Karpas-422 (cell line): ENCODE measurements at regions not wholly inside any gene's neighbourhood (a gene's known extent, or its start where the extent isn't known, plus 50 kb on each side); places are given as distances from the start of the nearest gene placed in this dataset.

ENCODE experiments used
- DNase-seq: peaks from one replicate; pipeline ENCODE4 v3.0.0-alpha.2; 2015
- H2AFZ ChIP-seq: fragments of 200-600 bp; sonication (generic); 2 replicates; pipeline ENCODE4 v1.6.1; 2014; ENCODE audit warnings: antibody characterized with exemption, low read length, mixed read lengths
- H3K27ac ChIP-seq: fragments of 200-600 bp; sonication (generic); 2 replicates; pipeline ENCODE4 v1.5.1; 2014; ENCODE audit warnings: mild to moderate bottlenecking, low read length, moderate library complexity
- H3K27me3 ChIP-seq: fragments of 200-600 bp; sonication (generic); 2 replicates; pipeline ENCODE4 v1.6.1; 2014; ENCODE audit warnings: low read length, mixed read lengths
- H3K36me3 ChIP-seq: fragments of 200-600 bp; sonication (generic); 2 replicates; pipeline ENCODE4 v1.6.1; 2014; ENCODE audit warnings: low read length, mixed read lengths; ENCODE audit not compliant: insufficient read depth
- H3K4me1 ChIP-seq: fragments of 200-600 bp; sonication (generic); 2 replicates; pipeline ENCODE4 v1.6.1; 2014; ENCODE audit warnings: mild to moderate bottlenecking, low read length, mixed read lengths
- H3K4me2 ChIP-seq: fragments of 200-600 bp; sonication (generic); 2 replicates; pipeline ENCODE4 v1.6.1; 2014; ENCODE audit warnings: low read length, low read depth, mild to moderate bottlenecking; ENCODE audit not compliant: poor library complexity, severe bottlenecking
- H3K4me3 ChIP-seq: fragments of 200-600 bp; sonication (generic); 2 replicates; pipeline ENCODE4 v1.5.1; 2014; ENCODE audit warnings: mild to moderate bottlenecking, antibody characterized with exemption, low read length, mixed read lengths
- H3K79me2 ChIP-seq: fragments of 200-600 bp; sonication (generic); 2 replicates; pipeline ENCODE4 v1.6.1; 2014; ENCODE audit warnings: mild to moderate bottlenecking, low read length, mixed read lengths
- H3K9ac ChIP-seq: fragments of 200-600 bp; sonication (generic); 2 replicates; pipeline ENCODE4 v1.6.0; 2014; ENCODE audit warnings: low read length
- H3K9me2 ChIP-seq: fragments of 200-600 bp; sonication (generic), shearing (Covaris generic); replicated peaks from 2 replicates; pipeline ENCODE4 v1.6.0; 2014; ENCODE audit warnings: mild to moderate bottlenecking, low read length, moderate library complexity; ENCODE audit not compliant: insufficient read depth
- H3K9me3 ChIP-seq: fragments of 300-700, 200-600 bp; sonication (generic); 2 replicates; pipeline ENCODE4 v1.6.1; 2014; ENCODE audit warnings: low read length, mixed read lengths
- H4K20me1 ChIP-seq: fragments of 200-600 bp; sonication (generic); 2 replicates; pipeline ENCODE4 v1.6.1; 2014; ENCODE audit warnings: mild to moderate bottlenecking, antibody characterized with exemption, low read length, low read depth; ENCODE audit not compliant: insufficient read depth

GRCh38 chr6:168949981-168950857 is 303.4 kb downstream of the THBS2 start:
- H3K9ac ChIP-seq = no peak overlapping the region
- no peaks in the 10 kb centered on the region for H4K20me1 ChIP-seq
- H3K4me3 ChIP-seq = no peak overlapping the region
- H3K27ac ChIP-seq = no peak overlapping the region
- H3K4me2 ChIP-seq = no peak overlapping the region
- no peaks in the 10 kb centered on the region for H3K9me3 ChIP-seq
- no peaks in the 10 kb centered on the region for H3K9me2 ChIP-seq
- no peak for DNase-seq
- H3K79me2 ChIP-seq = no peaks in the 10 kb centered on the region
- H3K36me3 ChIP-seq = no peaks in the 10 kb centered on the region
- H2AFZ ChIP-seq = no peak overlapping the region
- no peaks in the 10 kb centered on the region for H3K4me1 ChIP-seq
- H3K27me3 ChIP-seq = no peaks in the 10 kb centered on the region

DNA sequence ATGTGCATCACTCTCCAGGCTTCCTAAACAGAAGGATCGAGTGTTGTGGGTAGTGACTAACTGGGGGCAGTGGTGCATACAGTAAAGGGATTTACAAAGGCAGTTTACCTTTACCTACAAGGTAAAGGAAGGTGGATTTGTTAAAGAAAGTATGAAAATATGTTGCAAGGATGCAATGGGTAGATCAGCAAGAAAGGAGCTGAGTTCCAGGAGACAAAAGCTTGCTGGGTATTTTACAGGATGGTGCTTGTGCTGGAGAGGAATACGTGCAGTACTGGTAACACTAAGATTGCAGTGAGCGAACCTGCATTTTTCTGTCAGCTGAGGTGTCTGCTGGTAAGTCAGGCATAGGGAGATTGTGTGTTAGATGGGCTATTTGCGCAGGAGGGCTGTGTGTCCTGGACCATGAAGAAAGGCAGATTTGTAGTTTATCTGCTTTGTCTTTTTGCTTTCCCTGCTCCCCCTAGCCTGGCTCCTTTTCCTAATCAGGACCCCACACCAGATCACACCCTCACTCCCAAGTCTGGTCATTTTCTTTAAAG is 304.6 kb downstream of the THBS2 start:
- Histone ChIP-seq H3K27ac (no peak overlapping the region), H3K4me3 (no peak overlapping the region), H3K9me3 (no peaks in the 10 kb centered on the region), H3K9ac (no peak overlapping the region), H4K20me1 (no peaks in the 10 kb centered on the region), H3K27me3 (no peaks in the 10 kb centered on the region), H3K79me2 (no peaks in the 10 kb centered on the region), H2AFZ (no peak overlapping the region), H3K9me2 (no peaks in the 10 kb centered on the region), H3K36me3 (no peaks in the 10 kb centered on the region), H3K4me1 (no peaks in the 10 kb centered on the region), H3K4me2 (no peak overlapping the region)
- DNase-seq = no peak

DNA sequence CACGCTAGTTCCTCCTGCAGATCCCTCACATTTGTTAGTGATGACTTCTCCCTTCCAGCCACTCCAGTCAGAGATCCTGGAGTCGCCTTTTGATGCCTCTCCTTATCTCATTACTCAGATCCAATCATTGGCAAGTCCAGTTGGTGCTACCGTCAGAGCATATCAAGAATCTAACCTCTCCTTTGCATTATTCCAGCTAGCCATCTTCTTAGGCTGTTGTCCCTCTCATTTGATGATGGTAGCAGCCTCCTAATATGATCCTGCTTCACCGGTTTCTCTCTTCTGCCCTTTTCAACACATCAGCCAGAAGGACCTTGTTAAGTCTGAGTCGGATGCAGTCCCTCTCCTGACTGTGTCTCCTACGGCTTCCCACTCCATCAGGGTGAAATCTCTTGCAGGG is 305.6 kb downstream of the THBS2 start:
- DNase-seq = no peak
- no peaks in the 10 kb centered on the region for H3K36me3 ChIP-seq
- no peak overlapping the region for H3K4me3 ChIP-seq
- no peaks in the 10 kb centered on the region for H3K9me3 ChIP-seq
- H3K27me3 ChIP-seq = no peaks in the 10 kb centered on the region
- H3K79me2 ChIP-seq = no peaks in the 10 kb centered on the region
- no peak overlapping the region for H3K27ac ChIP-seq
- no peak overlapping the region for H2AFZ ChIP-seq
- H3K4me2 ChIP-seq = no peak overlapping the region
- H3K9me2 ChIP-seq = no peaks in the 10 kb centered on the region
- no peaks in the 10 kb centered on the region for H3K4me1 ChIP-seq
- no peaks in the 10 kb centered on the region for H4K20me1 ChIP-seq
- no peak overlapping the region for H3K9ac ChIP-seq

DNA sequence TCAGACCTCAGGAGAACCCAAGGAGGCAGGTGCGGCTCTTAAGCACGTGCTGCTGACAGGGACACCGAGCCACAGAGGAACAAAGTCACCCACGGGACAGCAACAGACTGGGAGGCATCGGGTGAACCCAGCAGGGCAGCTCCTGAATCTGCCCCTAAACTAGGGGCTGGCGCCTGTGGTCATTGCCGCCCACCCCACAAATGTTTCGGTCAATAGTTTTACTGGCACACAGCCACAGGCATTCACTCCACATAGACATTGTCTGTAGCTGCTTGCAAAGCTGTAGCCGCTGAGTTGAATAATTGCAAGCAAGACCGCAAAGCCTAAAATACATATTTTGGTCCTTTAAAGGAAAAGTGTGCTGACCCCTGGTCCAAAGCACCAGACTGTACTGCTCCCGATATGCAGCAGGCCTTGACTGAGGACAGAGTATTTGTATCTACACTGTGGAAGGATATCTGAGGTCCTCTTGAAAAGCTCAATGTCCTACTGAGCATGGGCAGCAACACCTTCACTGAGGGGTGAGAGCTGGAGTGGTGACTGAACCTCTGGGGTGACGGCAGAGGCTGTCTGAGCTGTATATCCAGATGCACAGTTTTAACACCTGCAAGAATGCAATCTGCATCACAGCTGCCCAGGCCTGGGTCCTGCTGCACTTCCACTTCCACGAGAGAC is 310.3 kb downstream of the THBS2 start:
- Histone ChIP-seq H3K9me3 (no peaks in the 10 kb centered on the region), H3K79me2 (no peaks in the 10 kb centered on the region), H3K9ac (no peak overlapping the region), H3K27ac (no peak overlapping the region), H3K4me2 (no peak overlapping the region), H3K27me3 (no peaks in the 10 kb centered on the region), H3K9me2 (no peaks in the 10 kb centered on the region), H3K4me1 (no peaks in the 10 kb centered on the region), H3K36me3 (no peaks in the 10 kb centered on the region), H4K20me1 (no peaks in the 10 kb centered on the region), H3K4me3 (no peak overlapping the region), H2AFZ (no peak overlapping the region)
- DNase-seq = no peak

- H3K4me1 ChIP-seq = no peaks in the 10 kb centered on the region
- no peak for DNase-seq
Measured at GRCh38 chr6:168942646-168943045, 311.0 kb downstream of the THBS2 start.

DNA sequence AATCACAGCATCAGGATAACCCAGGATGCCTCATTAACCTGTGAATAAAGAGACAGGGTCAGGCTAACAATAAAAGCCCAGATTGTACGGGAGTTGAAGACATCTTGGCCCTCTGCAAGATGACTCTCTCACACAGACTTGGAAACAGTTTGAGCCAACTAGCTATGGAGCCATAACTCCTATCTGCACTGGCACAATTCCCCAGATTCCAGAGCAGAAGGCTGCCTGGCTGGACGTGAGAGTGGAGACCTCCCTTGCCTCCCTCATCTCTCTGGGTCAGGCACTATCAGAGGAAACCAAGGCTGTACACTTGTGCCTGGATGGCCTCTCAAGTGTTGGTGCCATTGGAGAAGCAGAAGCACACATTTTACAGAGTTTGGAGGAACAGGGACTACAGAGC is 312.6 kb downstream of the THBS2 start:
- Histone ChIP-seq H4K20me1 (no peaks in the 10 kb centered on the region), H3K4me3 (no peak overlapping the region), H3K9me3 (no peaks in the 10 kb centered on the region), H3K27me3 (no peaks in the 10 kb centered on the region), H2AFZ (no peak overlapping the region), H3K9me2 (no peaks in the 10 kb centered on the region), H3K36me3 (no peaks in the 10 kb centered on the region), H3K4me1 (no peaks in the 10 kb centered on the region), H3K9ac (no peak overlapping the region), H3K4me2 (no peak overlapping the region), H3K79me2 (no peaks in the 10 kb centered on the region), H3K27ac (no peak overlapping the region)
- no peak for DNase-seq

More at GRCh38 chr6:168942646-168943045, 311.0 kb downstream of the THBS2 start:
- Histone ChIP-seq H3K9me2 (no peaks in the 10 kb centered on the region), H3K9ac (no peak overlapping the region), H3K9me3 (no peaks in the 10 kb centered on the region), H3K36me3 (no peaks in the 10 kb centered on the region), H3K27ac (no peak overlapping the region), H2AFZ (no peak overlapping the region), H4K20me1 (no peaks in the 10 kb centered on the region), H3K4me2 (no peak overlapping the region), H3K79me2 (no peaks in the 10 kb centered on the region), H3K27me3 (no peaks in the 10 kb centered on the region), H3K4me3 (no peak overlapping the region)

DNA sequence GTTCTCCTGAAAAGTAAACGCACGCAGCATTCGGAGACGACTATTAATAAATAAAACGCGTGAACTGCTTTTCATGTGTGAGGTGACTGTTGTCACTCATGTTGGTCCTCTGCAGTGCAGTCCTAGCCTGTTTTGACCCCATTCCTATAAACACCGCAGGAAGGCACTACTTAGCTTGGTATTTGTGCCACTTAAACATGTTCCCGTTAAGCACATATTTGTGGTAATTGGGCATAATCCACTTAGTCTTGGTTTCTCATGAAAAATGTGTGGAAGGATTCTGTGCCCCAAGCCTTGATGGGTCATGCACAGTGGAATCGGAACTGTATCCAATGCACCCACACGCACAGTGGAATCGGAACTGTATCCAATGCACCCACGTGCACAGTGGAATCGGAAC is 313.9 kb downstream of the THBS2 start:
- H3K9me2 ChIP-seq = no peaks in the 10 kb centered on the region
- H3K36me3 ChIP-seq = no peaks in the 10 kb centered on the region
- H3K9ac ChIP-seq = no peak overlapping the region
- H4K20me1 ChIP-seq = no peaks in the 10 kb centered on the region
- H3K4me3 ChIP-seq = no peak overlapping the region
- H3K79me2 ChIP-seq = no peaks in the 10 kb centered on the region
- no peak overlapping the region for H2AFZ ChIP-seq
- no peak overlapping the region for H3K27ac ChIP-seq
- H3K4me1 ChIP-seq = no peaks in the 10 kb centered on the region
- no peak overlapping the region for H3K4me2 ChIP-seq
- DNase-seq = no peak
- no peaks in the 10 kb centered on the region for H3K27me3 ChIP-seq
- no peaks in the 10 kb centered on the region for H3K9me3 ChIP-seq

DNA sequence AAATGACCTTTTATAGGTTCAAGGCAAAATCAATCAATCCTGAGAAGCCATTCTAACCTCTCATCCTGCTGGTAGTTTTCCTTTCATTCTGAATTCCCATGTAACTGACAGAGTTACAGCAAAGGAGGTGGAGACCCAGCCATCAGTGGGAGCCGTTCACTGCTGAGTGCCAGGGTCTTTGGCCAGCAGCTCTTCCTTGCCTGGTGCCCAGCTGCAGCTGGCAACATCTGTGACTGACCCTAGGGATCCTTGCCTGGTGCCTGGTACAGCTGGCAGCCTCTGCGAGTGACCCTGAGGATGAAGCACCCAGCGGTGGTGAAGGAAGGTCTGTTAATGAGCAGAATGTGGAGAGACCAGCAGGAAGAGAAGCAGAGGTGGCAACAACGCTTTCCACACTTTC is 314.6 kb downstream of the THBS2 start:
- no peaks in the 10 kb centered on the region for H3K9me2 ChIP-seq
- H3K27ac ChIP-seq = no peak overlapping the region
- H3K9me3 ChIP-seq = no peaks in the 10 kb centered on the region
- H3K4me1 ChIP-seq = no peaks in the 10 kb centered on the region
- no peaks in the 10 kb centered on the region for H3K79me2 ChIP-seq
- no peaks in the 10 kb centered on the region for H3K36me3 ChIP-seq
- no peaks in the 10 kb centered on the region for H3K27me3 ChIP-seq
- H3K4me3 ChIP-seq = no peak overlapping the region
- H2AFZ ChIP-seq = no peak overlapping the region
- no peak overlapping the region for H3K4me2 ChIP-seq
- no peaks in the 10 kb centered on the region for H4K20me1 ChIP-seq
- DNase-seq = no peak
- H3K9ac ChIP-seq = no peak overlapping the region
